ENCODE measurements at regions not wholly inside any gene's neighbourhood (a gene's known extent, or its start where the extent isn't known, plus 50 kb on each side); places are given as distances from the start of the nearest gene placed in this dataset.

DNA sequence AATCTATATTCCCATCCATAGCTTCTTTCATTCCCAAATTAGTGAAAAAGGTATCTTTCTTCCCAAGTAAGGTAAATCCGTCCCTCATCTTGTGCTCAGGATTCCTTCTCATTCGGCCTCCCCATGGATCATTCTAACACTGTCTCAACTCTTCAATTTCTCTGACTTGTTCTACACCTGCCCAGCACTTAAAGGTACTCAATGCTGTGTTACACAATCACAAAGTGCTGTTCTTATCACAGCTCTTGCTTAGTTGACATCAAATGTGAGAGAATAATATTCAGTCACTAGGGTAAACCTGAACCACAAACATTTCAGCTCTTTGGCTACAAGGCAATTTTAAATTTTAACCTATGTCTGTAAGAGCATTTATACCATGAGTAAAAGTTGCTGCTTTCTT, 94.8 kb downstream of the DIRAS3 start:
- TF ChIP-seq GABPA (IDR thresholded peaks at IDR 0.05; ENCODE audit: low read depth): no peak
- TF ChIP-seq, protein P1, sequence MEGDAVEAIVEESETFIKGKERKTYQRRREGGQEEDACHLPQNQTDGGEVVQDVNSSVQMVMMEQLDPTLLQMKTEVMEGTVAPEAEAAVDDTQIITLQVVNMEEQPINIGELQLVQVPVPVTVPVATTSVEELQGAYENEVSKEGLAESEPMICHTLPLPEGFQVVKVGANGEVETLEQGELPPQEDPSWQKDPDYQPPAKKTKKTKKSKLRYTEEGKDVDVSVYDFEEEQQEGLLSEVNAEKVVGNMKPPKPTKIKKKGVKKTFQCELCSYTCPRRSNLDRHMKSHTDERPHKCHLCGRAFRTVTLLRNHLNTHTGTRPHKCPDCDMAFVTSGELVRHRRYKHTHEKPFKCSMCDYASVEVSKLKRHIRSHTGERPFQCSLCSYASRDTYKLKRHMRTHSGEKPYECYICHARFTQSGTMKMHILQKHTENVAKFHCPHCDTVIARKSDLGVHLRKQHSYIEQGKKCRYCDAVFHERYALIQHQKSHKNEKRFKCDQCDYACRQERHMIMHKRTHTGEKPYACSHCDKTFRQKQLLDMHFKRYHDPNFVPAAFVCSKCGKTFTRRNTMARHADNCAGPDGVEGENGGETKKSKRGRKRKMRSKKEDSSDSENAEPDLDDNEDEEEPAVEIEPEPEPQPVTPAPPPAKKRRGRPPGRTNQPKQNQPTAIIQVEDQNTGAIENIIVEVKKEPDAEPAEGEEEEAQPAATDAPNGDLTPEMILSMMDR (IDR thresholded peaks at IDR 0.05; ENCODE audit: insufficient read depth, low read length): no peak
- no peak for TF ChIP-seq POLR2AphosphoS5 (IDR thresholded peaks at IDR 0.05; ENCODE audit: low read depth)
- TF ChIP-seq SPI1 (IDR thresholded peaks at IDR 0.05; ENCODE audit: borderline replicate concordance, low read depth): no peak
